NCI-H345 treated with DMSO at 0.1 percent for 48 hours (cell line): ENCODE measurements at regions not wholly inside any gene's neighbourhood (a gene's known extent, or its start where the extent isn't known, plus 50 kb on each side); places are given as distances from the start of the nearest gene placed in this dataset.

Experiments
- DNase-seq: peaks from one replicate; lab custom pipeline; 2025; ENCODE audit not compliant: unreplicated experiment; lab: John Stamatoyannopoulos, UW

GRCh38 chr16:86185089-86185488 lies 286.1 kb downstream of the IRF8 start:
- DNase-seq: no peak

GRCh38 chr16:86186313-86186712 lies 287.4 kb downstream of the IRF8 start:
- DNase-seq: no peak

- DNase-seq: no peak
Measured at GRCh38 chr16:86189934-86190333, 291.0 kb downstream of the IRF8 start.

GRCh38 chr16:86191663-86192062 lies 292.7 kb downstream of the IRF8 start:
- no peak for DNase-seq

GRCh38 chr16:86193528-86194193 lies 294.7 kb downstream of the IRF8 start:
- no peak for DNase-seq

GRCh38 chr16:86195863-86196630 lies 297.1 kb downstream of the IRF8 start:
- DNase-seq: no peak

- DNase-seq: no peak
Measured at GRCh38 chr16:86196687-86197391, 297.9 kb downstream of the IRF8 start.

GRCh38 chr16:86198206-86199118 lies 299.5 kb downstream of the IRF8 start:
- no peak for DNase-seq

- DNase-seq: no peak
Measured at GRCh38 chr16:86199182-86199581, 300.2 kb downstream of the IRF8 start.

- DNase-seq: no peak
Measured at GRCh38 chr16:86199871-86200695, 301.1 kb downstream of the IRF8 start.

- DNase-seq: no peak
Measured at GRCh38 chr16:86200722-86201121, 301.8 kb downstream of the IRF8 start.

- DNase-seq: no peak
Measured at GRCh38 chr16:86201746-86202145, 302.8 kb downstream of the IRF8 start.

GRCh38 chr16:86202267-86202666 lies 303.3 kb downstream of the IRF8 start:
- DNase-seq: no peak

- DNase-seq: no peak
Measured at GRCh38 chr16:86202760-86203426, 303.9 kb downstream of the IRF8 start.

GRCh38 chr16:86203557-86204275 lies 304.8 kb downstream of the IRF8 start:
- no peak for DNase-seq

GRCh38 chr16:86205521-86206245 lies 304.6 kb upstream of the FOXF1 start:
- no peak for DNase-seq

- no peak for DNase-seq
Measured at GRCh38 chr16:86207350-86207749, 303.0 kb upstream of the FOXF1 start.

GRCh38 chr16:86209202-86209601 lies 301.1 kb upstream of the FOXF1 start:
- no peak for DNase-seq
